ENCODE measurements at regions not wholly inside any gene's neighbourhood (a gene's known extent, or its start where the extent isn't known, plus 50 kb on each side); places are given as distances from the start of the nearest gene placed in this dataset.

- WGBS = 79% methylated on average over 12 of the region's 12 CpGs
Observed at GRCh38 chr2:129460299-129461198, 518.9 kb upstream of the RAB6C start.

DNA sequence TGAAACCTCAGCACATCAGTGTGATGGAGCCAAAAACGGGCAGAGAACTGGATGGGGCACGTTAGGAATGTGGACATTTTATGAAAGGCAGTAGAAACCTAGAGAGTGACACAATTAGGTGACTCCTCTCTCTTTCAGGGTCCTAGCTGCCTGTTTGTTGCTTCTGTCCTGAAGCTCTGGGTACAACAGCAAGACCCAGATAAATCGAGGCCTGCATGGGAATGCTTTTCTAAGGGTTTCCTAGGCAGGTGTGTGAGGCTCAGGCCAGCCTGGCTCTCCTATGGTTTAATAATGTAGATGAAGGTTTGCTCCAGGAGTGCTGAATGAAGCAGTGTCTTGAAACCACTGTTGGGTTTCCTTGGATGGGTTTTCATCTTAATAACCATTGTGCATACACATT is 517.1 kb upstream of the RAB6C start:
- H3K27me3 ChIP-seq (ENCODE audit: control insufficient read depth in 2 of 2, insufficient read depth in 1 of 2, low read length in 1 of 2) = no peaks in the 10 kb centered on the region
- H3K4me3 ChIP-seq (ENCODE audit: low read length in 2 of 2) = no peak overlapping the region
- 78% methylated on average over 3 of the region's 3 CpGs for WGBS
- no peak overlapping the region for H3K27ac ChIP-seq (ENCODE audit: low read depth in 1 of 2, low read length in 1 of 2)
- no peaks in the 10 kb centered on the region for H3K4me1 ChIP-seq (ENCODE audit: control insufficient read depth in 2 of 2, insufficient read depth in 2 of 2, low read length in 2 of 2)
- no peak for DNase-seq (ENCODE audit: low read depth in 6 of 9, low spot score in 9 of 9)
- H3K36me3 ChIP-seq (ENCODE audit: control insufficient read depth in 2 of 2, insufficient read depth in 2 of 2, low read length in 1 of 2) = no peaks in the 10 kb centered on the region
- no peaks in the 10 kb centered on the region for H3K9me3 ChIP-seq (ENCODE audit: control insufficient read depth in 2 of 2, insufficient read depth in 1 of 2, low read length in 1 of 2)

More at GRCh38 chr2:129460299-129461198, 518.9 kb upstream of the RAB6C start:
- Histone ChIP-seq H3K27ac (ENCODE audit: low read depth in 1 of 2, low read length in 1 of 2) (no peak overlapping the region), H3K36me3 (ENCODE audit: control insufficient read depth in 2 of 2, insufficient read depth in 2 of 2, low read length in 1 of 2) (no peaks in the 10 kb centered on the region), H3K4me3 (ENCODE audit: low read length in 2 of 2) (no peak overlapping the region), H3K9me3 (ENCODE audit: control insufficient read depth in 2 of 2, insufficient read depth in 1 of 2, low read length in 1 of 2) (no peaks in the 10 kb centered on the region), H3K27me3 (ENCODE audit: control insufficient read depth in 2 of 2, insufficient read depth in 1 of 2, low read length in 1 of 2) (no peaks in the 10 kb centered on the region), H3K4me1 (ENCODE audit: control insufficient read depth in 2 of 2, insufficient read depth in 2 of 2, low read length in 2 of 2) (no peaks in the 10 kb centered on the region)
- DNase-seq (ENCODE audit: low read depth in 6 of 9, low spot score in 9 of 9) = no peak

- Histone ChIP-seq H3K36me3 (ENCODE audit: control insufficient read depth in 2 of 2, insufficient read depth in 2 of 2, low read length in 1 of 2) (no peaks in the 10 kb centered on the region), H3K4me3 (ENCODE audit: low read length in 2 of 2) (no peak overlapping the region), H3K9me3 (ENCODE audit: control insufficient read depth in 2 of 2, insufficient read depth in 1 of 2, low read length in 1 of 2) (no peaks in the 10 kb centered on the region), H3K27ac (ENCODE audit: low read depth in 1 of 2, low read length in 1 of 2) (no peak overlapping the region), H3K4me1 (ENCODE audit: control insufficient read depth in 2 of 2, insufficient read depth in 2 of 2, low read length in 2 of 2) (no peaks in the 10 kb centered on the region), H3K27me3 (ENCODE audit: control insufficient read depth in 2 of 2, insufficient read depth in 1 of 2, low read length in 1 of 2) (no peaks in the 10 kb centered on the region)
- DNase-seq (ENCODE audit: low read depth in 6 of 9, low spot score in 9 of 9) = no peak
- WGBS = 96% methylated on average over 4 of the region's 4 CpGs
Observed at GRCh38 chr2:129462967-129463366, 516.5 kb upstream of the RAB6C start.

GRCh38 chr2:129464036-129464435 is 515.4 kb upstream of the RAB6C start:
- Histone ChIP-seq H3K36me3 (ENCODE audit: control insufficient read depth in 2 of 2, insufficient read depth in 2 of 2, low read length in 1 of 2) (no peaks in the 10 kb centered on the region), H3K4me1 (ENCODE audit: control insufficient read depth in 2 of 2, insufficient read depth in 2 of 2, low read length in 2 of 2) (no peaks in the 10 kb centered on the region), H3K27ac (ENCODE audit: low read depth in 1 of 2, low read length in 1 of 2) (no peak overlapping the region), H3K4me3 (ENCODE audit: low read length in 2 of 2) (no peak overlapping the region), H3K9me3 (ENCODE audit: control insufficient read depth in 2 of 2, insufficient read depth in 1 of 2, low read length in 1 of 2) (no peaks in the 10 kb centered on the region), H3K27me3 (ENCODE audit: control insufficient read depth in 2 of 2, insufficient read depth in 1 of 2, low read length in 1 of 2) (no peaks in the 10 kb centered on the region)
- peak in 1 of 9 donors; percentile 18 for DNase-seq (ENCODE audit: low read depth in 6 of 9, low spot score in 9 of 9)
- 85% methylated on average over 4 of the region's 4 CpGs for WGBS

DNA sequence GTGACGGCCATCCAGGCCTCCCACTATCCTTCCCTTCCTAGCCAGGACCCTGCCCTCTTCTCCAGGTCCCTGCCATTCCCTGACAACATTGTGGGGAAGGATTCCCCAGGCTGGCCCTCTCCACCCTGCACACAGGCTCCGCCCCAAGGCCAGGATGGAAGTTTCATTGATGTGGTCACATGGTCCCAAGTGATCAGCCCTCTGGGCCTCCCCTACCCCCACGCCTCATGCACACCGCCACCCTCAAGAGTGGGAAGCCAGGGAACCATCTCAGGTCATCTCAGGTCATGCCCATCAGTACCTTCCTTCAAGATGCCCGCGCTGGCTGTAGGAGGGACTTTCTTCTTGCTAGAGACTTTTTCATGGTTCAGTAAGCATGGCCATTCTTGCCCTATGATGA is 514.8 kb upstream of the RAB6C start:
- H3K36me3 ChIP-seq (ENCODE audit: control insufficient read depth in 2 of 2, insufficient read depth in 2 of 2, low read length in 1 of 2) = no peaks in the 10 kb centered on the region
- WGBS = 79% methylated on average over 6 of the region's 6 CpGs

DNA sequence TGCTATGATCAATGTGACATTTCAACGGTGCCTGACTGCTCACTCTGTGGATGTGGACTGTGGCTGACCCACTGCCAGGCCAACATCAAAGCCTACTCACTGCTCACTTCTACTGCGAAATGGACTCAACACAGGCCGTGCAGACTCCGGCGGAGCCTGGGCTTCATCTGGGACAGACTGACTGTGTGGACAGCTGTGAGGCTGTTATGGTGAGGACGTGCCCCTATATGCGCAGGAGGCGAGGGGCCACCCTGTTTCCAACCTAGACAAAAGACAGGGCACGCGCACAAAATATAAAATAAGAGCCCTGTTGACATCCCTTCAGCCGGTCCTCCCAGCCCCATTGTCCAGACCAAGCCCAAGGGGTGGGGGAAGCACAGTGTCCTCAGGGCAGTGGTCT is 514.4 kb upstream of the RAB6C start:
- H3K4me3 ChIP-seq (ENCODE audit: low read length in 2 of 2) = no peak overlapping the region
- H3K4me1 ChIP-seq (ENCODE audit: control insufficient read depth in 2 of 2, insufficient read depth in 2 of 2, low read length in 2 of 2) = no peaks in the 10 kb centered on the region
- no peaks in the 10 kb centered on the region for H3K9me3 ChIP-seq (ENCODE audit: control insufficient read depth in 2 of 2, insufficient read depth in 1 of 2, low read length in 1 of 2)
- 86% methylated on average over 11 of the region's 11 CpGs for WGBS
- no peak for DNase-seq (ENCODE audit: low read depth in 6 of 9, low spot score in 9 of 9)
- H3K27me3 ChIP-seq (ENCODE audit: control insufficient read depth in 2 of 2, insufficient read depth in 1 of 2, low read length in 1 of 2) = no peaks in the 10 kb centered on the region
- H3K36me3 ChIP-seq (ENCODE audit: control insufficient read depth in 2 of 2, insufficient read depth in 2 of 2, low read length in 1 of 2) = no peaks in the 10 kb centered on the region
- H3K27ac ChIP-seq (ENCODE audit: low read depth in 1 of 2, low read length in 1 of 2) = no peak overlapping the region

More for the DNA sequence above, 514.8 kb upstream of the RAB6C start:
- Histone ChIP-seq H3K4me1 (ENCODE audit: control insufficient read depth in 2 of 2, insufficient read depth in 2 of 2, low read length in 2 of 2) (no peaks in the 10 kb centered on the region), H3K27ac (ENCODE audit: low read depth in 1 of 2, low read length in 1 of 2) (no peak overlapping the region), H3K27me3 (ENCODE audit: control insufficient read depth in 2 of 2, insufficient read depth in 1 of 2, low read length in 1 of 2) (no peaks in the 10 kb centered on the region), H3K4me3 (ENCODE audit: low read length in 2 of 2) (no peak overlapping the region), H3K9me3 (ENCODE audit: control insufficient read depth in 2 of 2, insufficient read depth in 1 of 2, low read length in 1 of 2) (no peaks in the 10 kb centered on the region)
- no peak for DNase-seq (ENCODE audit: low read depth in 6 of 9, low spot score in 9 of 9)

DNA sequence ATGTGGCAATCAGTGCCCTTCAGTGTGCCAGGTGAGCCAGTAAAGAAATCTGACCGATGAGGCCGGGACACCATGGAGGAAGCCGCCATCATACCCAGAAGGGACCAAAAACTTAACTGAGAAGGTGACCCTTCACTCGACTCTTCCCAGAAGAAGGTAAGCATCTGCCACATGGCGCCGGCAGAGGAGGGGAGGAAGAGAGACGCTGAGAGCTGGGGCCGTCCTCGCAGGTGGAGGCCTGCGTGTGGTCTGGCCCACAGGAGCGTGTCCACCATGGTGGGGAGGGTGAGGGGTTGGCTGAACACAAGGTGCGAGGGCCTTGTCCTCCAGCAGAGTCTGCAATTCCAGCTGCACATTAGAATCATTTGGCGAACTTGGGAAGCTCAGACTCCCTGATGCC is 513.1 kb upstream of the RAB6C start:
- Histone ChIP-seq H3K4me1 (ENCODE audit: control insufficient read depth in 2 of 2, insufficient read depth in 2 of 2, low read length in 2 of 2) (no peaks in the 10 kb centered on the region), H3K36me3 (ENCODE audit: control insufficient read depth in 2 of 2, insufficient read depth in 2 of 2, low read length in 1 of 2) (no peaks in the 10 kb centered on the region), H3K27ac (ENCODE audit: low read depth in 1 of 2, low read length in 1 of 2) (no peak overlapping the region), H3K4me3 (ENCODE audit: low read length in 2 of 2) (no peak overlapping the region), H3K9me3 (ENCODE audit: control insufficient read depth in 2 of 2, insufficient read depth in 1 of 2, low read length in 1 of 2) (no peaks in the 10 kb centered on the region), H3K27me3 (ENCODE audit: control insufficient read depth in 2 of 2, insufficient read depth in 1 of 2, low read length in 1 of 2) (no peaks in the 10 kb centered on the region)
- DNase-seq (ENCODE audit: low read depth in 6 of 9, low spot score in 9 of 9) = no peak
- 98% methylated on average over 13 of the region's 13 CpGs for WGBS

DNA sequence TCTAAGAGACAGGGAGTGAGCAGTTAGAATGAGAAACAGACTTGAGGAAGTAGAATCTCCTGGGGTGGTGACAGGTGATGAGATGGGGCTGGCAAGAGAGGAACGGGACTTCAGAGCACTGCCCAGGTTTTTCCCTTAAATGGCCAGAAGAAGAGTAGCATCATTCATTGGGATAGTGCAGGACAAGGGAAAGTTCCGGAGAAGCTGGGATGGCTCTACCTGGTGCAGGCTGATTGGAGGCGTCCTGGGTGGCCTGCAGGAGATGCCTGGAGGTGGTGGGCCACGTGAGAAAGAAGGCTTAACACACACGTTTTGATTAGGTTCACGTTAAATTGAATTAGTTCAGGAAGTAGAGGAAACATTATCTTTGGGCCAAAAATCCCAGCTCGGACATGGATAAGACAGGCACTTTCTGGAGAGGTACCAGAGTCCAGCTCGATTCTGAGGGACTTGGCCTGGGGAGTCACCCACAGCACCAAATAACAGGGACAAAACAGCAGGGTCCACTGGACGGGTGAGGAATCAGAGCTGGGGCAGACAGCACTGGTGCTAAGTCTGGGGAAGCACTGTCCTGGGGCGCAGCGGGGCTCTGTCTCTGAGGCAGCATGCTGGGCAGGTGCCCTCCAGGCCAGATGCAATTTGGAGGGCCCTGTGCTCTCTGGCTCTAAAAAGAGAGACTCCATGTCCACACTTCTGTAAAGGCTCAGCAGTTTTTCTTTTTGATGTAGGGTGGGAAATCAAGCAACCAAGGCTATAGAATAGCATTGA is 512.3 kb upstream of the RAB6C start:
- no peak for DNase-seq (ENCODE audit: low read depth in 6 of 9, low spot score in 9 of 9)
- 90% methylated on average over 11 of the region's 11 CpGs for WGBS
- Histone ChIP-seq H3K27ac (ENCODE audit: low read depth in 1 of 2, low read length in 1 of 2) (no peak overlapping the region), H3K4me3 (ENCODE audit: low read length in 2 of 2) (no peak overlapping the region), H3K4me1 (ENCODE audit: control insufficient read depth in 2 of 2, insufficient read depth in 2 of 2, low read length in 2 of 2) (no peaks in the 10 kb centered on the region), H3K36me3 (ENCODE audit: control insufficient read depth in 2 of 2, insufficient read depth in 2 of 2, low read length in 1 of 2) (no peaks in the 10 kb centered on the region), H3K9me3 (ENCODE audit: control insufficient read depth in 2 of 2, insufficient read depth in 1 of 2, low read length in 1 of 2) (no peaks in the 10 kb centered on the region), H3K27me3 (ENCODE audit: control insufficient read depth in 2 of 2, insufficient read depth in 1 of 2, low read length in 1 of 2) (no peaks in the 10 kb centered on the region)

DNA sequence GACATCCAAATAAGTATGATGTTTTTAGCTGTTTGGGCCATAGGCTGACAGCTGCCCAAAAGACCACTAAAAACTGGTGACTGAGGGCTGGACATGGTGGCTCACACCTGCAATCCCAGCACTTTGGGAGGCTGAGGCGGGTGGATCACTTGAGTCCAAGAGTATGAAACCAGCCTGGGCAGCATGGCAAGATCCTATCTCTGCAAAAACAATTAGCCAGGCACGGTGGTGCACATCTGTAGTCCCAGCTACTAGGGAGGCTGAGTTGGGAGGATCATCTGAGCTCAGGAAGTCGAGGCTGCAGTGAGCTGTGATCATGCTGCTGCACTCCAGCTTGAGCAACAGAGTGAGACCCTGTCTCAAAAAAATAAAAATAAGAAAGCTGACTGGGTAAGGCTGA is 511.5 kb upstream of the RAB6C start:
- Histone ChIP-seq H3K36me3 (ENCODE audit: control insufficient read depth in 2 of 2, insufficient read depth in 2 of 2, low read length in 1 of 2) (no peaks in the 10 kb centered on the region), H3K4me1 (ENCODE audit: control insufficient read depth in 2 of 2, insufficient read depth in 2 of 2, low read length in 2 of 2) (no peaks in the 10 kb centered on the region), H3K4me3 (ENCODE audit: low read length in 2 of 2) (no peak overlapping the region), H3K27me3 (ENCODE audit: control insufficient read depth in 2 of 2, insufficient read depth in 1 of 2, low read length in 1 of 2) (no peaks in the 10 kb centered on the region), H3K27ac (ENCODE audit: low read depth in 1 of 2, low read length in 1 of 2) (no peak overlapping the region), H3K9me3 (ENCODE audit: control insufficient read depth in 2 of 2, insufficient read depth in 1 of 2, low read length in 1 of 2) (no peaks in the 10 kb centered on the region)
- 85% methylated on average over 3 of the region's 3 CpGs for WGBS
- DNase-seq (ENCODE audit: low read depth in 6 of 9, low spot score in 9 of 9) = no peak

Data from thymus (tissue), 11 donors.